ENCODE measurements at regions not wholly inside any gene's neighbourhood (a gene's known extent, or its start where the extent isn't known, plus 50 kb on each side); places are given as distances from the start of the nearest gene placed in this dataset.

DNA sequence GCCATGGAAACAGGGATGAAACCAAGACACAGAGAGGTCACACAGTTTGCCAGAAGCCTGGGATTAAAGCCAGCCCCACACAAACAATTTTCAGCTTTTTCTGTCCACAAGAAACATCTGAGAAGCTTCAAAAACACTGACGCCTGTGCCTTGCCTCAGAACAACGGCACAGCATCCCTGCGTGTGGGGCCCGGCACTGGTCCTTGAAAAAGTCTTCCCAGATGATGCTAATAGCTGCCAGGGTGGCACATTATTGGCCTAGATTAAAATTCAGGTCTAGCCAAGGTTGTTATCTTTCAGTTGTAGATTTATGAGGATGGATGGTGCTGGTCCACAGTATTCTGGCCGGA lies 321.4 kb downstream of the HAPSTR1 start:
- DNase-seq (ENCODE audit: low read depth) = no peak

DNA sequence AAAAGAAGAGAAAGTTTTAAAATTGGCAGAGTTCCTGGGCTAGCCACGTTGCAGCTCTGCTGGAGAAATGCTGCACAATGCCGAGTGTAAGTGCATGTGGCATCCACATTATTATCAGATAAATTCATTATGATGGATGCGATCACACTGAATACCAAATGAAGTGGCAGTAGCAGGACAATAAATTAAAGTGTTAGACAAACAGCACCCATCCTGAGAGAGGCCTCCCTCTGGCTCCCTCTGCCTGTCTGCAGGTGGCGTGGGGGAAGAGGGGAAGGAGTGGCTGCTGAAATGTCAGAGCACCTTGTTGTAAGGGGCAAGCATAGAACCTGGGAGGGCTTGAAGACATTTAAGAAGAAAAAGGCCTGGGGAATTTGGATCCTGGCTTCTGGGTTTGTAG lies 324.1 kb downstream of the HAPSTR1 start:
- DNase-seq (ENCODE audit: low read depth) = no peak

- DNase-seq (ENCODE audit: low read depth) = no peak
These were observed 326.5 kb downstream of the HAPSTR1 start for GRCh38 chr16:9417898-9418297.

GRCh38 chr16:9419161-9419560 lies 327.7 kb downstream of the HAPSTR1 start:
- DNase-seq (ENCODE audit: low read depth) = no peak

GRCh38 chr16:9422762-9423513 lies 331.5 kb downstream of the HAPSTR1 start:
- DNase-seq (ENCODE audit: low read depth) = no peak

DNA sequence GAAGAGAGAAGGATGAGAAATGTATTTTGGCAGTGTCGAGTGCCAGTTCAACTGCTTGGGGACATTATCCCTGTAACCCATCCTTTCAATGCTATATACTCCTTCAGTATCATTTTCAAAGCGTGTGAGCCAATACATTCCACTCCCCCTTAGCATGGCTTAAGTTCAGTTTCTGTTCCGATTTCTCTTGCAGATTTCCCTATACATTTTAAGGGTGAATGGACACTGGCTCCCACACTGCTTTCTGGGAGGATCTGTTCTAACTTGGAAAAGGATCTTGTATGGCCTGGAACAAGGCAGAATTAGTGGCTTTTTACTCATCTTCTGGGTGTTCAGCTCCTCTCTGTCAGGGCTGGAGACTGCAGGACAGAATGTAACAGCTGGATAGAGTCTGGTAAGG lies 333.8 kb downstream of the HAPSTR1 start:
- DNase-seq (ENCODE audit: low read depth) = no peak

- DNase-seq (ENCODE audit: low read depth) = no peak
These were observed 337.0 kb downstream of the HAPSTR1 start for GRCh38 chr16:9428355-9429005.

- DNase-seq (ENCODE audit: low read depth) = no peak
These were observed 338.3 kb downstream of the HAPSTR1 start for GRCh38 chr16:9429646-9430330.

- DNase-seq (ENCODE audit: low read depth) = no peak
These were observed 343.2 kb downstream of the HAPSTR1 start for GRCh38 chr16:9434659-9435058.

GRCh38 chr16:9436175-9436574 lies 344.7 kb downstream of the HAPSTR1 start:
- DNase-seq (ENCODE audit: low read depth) = no peak

DNA sequence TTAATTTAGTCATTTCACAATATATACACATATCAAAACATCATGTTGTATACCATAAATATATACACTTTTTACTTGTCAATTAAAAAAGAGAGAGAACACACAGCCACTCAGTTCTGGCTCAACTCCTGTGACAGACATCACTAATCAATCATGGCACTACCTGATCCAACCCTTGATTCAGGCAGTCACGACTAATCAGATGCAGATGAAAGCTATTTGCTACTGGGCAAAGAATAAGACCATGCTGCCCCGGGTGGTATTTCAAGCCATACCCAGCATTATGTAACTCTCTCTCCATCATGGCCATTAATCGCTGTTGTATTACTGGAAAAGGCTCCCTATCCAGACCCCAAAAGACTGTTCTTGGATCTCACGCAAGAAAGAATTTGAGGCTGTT lies 345.7 kb downstream of the HAPSTR1 start:
- no peak for DNase-seq (ENCODE audit: low read depth)

GRCh38 chr16:9438991-9439390 lies 347.5 kb downstream of the HAPSTR1 start:
- DNase-seq (ENCODE audit: low read depth) = no peak

GRCh38 chr16:9441012-9441411 lies 349.6 kb downstream of the HAPSTR1 start:
- DNase-seq (ENCODE audit: low read depth) = no peak

GRCh38 chr16:9443864-9444263 lies 352.4 kb downstream of the HAPSTR1 start:
- no peak for DNase-seq (ENCODE audit: low read depth)

GRCh38 chr16:9446471-9447194 lies 355.2 kb downstream of the HAPSTR1 start:
- no peak for DNase-seq (ENCODE audit: low read depth)

GRCh38 chr16:9447195-9447551 lies 355.7 kb downstream of the HAPSTR1 start:
- DNase-seq (ENCODE audit: low read depth) = no peak

DNA sequence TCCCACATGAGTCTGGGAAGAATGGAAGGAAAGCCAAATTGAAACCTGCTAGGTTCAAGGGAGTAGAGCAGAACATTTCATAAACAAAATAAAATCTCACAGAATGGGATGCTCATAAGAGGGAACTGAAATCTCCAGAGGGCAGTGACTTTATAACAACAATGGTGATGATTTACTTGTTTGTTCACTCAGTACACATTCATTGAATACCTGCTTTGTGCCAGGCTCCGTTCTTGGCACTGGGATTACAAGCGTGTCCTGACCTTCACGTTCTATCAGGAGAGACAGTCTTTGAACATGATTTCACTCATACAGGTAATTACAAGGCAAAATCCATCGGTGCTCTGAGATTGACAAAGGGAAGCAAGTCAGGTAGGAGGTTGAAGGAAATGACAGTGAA lies 356.3 kb downstream of the HAPSTR1 start:
- no peak for DNase-seq (ENCODE audit: low read depth)

- DNase-seq (ENCODE audit: low read depth) = no peak
These were observed 358.2 kb downstream of the HAPSTR1 start for GRCh38 chr16:9449597-9449996.

- DNase-seq (ENCODE audit: low read depth) = no peak
These were observed 365.8 kb downstream of the HAPSTR1 start for GRCh38 chr16:9457215-9457614.

- no peak for DNase-seq (ENCODE audit: low read depth)
These were observed 367.4 kb downstream of the HAPSTR1 start for GRCh38 chr16:9458816-9459215.

- no peak for DNase-seq (ENCODE audit: low read depth)
These were observed 371.5 kb downstream of the HAPSTR1 start for GRCh38 chr16:9462984-9463383.

- no peak for DNase-seq (ENCODE audit: low read depth)
These were observed 372.0 kb downstream of the HAPSTR1 start for GRCh38 chr16:9463461-9463860.

DNA sequence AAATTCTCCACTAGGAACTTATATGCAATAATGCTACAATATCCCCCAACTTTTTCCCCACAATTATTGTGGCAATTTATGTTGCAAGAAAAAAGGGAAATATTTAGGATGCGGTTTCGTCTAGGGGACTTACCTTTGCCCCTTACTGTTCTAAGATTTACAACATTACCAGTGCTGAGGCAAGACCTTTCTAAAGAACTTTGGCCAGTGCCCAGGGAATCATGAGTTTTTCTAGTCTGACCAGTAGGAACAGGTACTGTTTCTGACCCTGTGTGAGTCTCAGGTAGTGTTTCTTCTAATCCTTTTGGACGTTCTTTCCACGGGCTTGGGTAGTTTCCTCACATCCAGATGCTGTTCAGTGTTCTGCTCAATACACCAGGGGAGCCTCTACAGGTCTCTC lies 373.7 kb downstream of the HAPSTR1 start:
- DNase-seq (ENCODE audit: low read depth) = no peak
